ENCODE measurements at regions not wholly inside any gene's neighbourhood (a gene's known extent, or its start where the extent isn't known, plus 50 kb on each side); places are given as distances from the start of the nearest gene placed in this dataset. TPM values are rescaled to one million over a fixed set of nuclear protein-coding genes. Genes with fewer than 3 reads are reported as not detected.
"Not testable (repeated sequence)": the region's sequence is repeated elsewhere in the genome, so short reads cannot be mapped to it uniquely, and the experiment has no call there.

GRCh38 chr6:58358452-58358851, 1041.0 kb downstream of the PRIM2 start:
- H3K27me3 ChIP-seq (replicated peaks; ENCODE audit: insufficient read depth); H2AFZ ChIP-seq; H3K79me2 ChIP-seq (ENCODE audit: insufficient read depth); H3K4me1 ChIP-seq (ENCODE audit: insufficient read depth); H3K4me2 ChIP-seq (ENCODE audit: unreplicated experiment); H3K9me3 ChIP-seq (ENCODE audit: low read depth); H3K27ac ChIP-seq; H3K4me3 ChIP-seq; H3K9ac ChIP-seq; H3K36me3 ChIP-seq (ENCODE audit: low read depth); H3K9me2 ChIP-seq (ENCODE audit: insufficient read depth); H4K20me1 ChIP-seq (ENCODE audit: insufficient read depth); in situ Hi-C loops (cut with MboI); H3F3A ChIP-seq (ENCODE audit: insufficient read depth): not testable (repeated sequence)
- 29 to 65% methylated on average over 1 of the region's 1 CpG for WGBS, 2 experiments (ENCODE audit: low coverage in 1 of 2, low lambda C conversion rate in 2 of 2, missing lambda C conversion rate in 2 of 2)
- DNase-seq: peak; percentile 6

GRCh38 chr6:58365856-58366255, 1048.4 kb downstream of the PRIM2 start:
- H3K9me3 ChIP-seq (ENCODE audit: low read depth); H3K79me2 ChIP-seq (ENCODE audit: insufficient read depth); H3F3A ChIP-seq (ENCODE audit: insufficient read depth); H2AFZ ChIP-seq; DNase-seq; H3K9me2 ChIP-seq (ENCODE audit: insufficient read depth); H4K20me1 ChIP-seq (ENCODE audit: insufficient read depth); H3K4me1 ChIP-seq (ENCODE audit: insufficient read depth); in situ Hi-C loops (cut with MboI); H3K27ac ChIP-seq; H3K4me2 ChIP-seq (ENCODE audit: unreplicated experiment); H3K27me3 ChIP-seq (replicated peaks; ENCODE audit: insufficient read depth); H3K36me3 ChIP-seq (ENCODE audit: low read depth); H3K9ac ChIP-seq; H3K4me3 ChIP-seq: not testable (repeated sequence)
- 19 to 23% methylated on average over 3 of the region's 3 CpGs for WGBS, 2 experiments (ENCODE audit: low coverage in 1 of 2, low lambda C conversion rate in 2 of 2, missing lambda C conversion rate in 2 of 2)

- H3K27me3 ChIP-seq (replicated peaks; ENCODE audit: insufficient read depth); H3K27ac ChIP-seq; H2AFZ ChIP-seq; H3K4me1 ChIP-seq (ENCODE audit: insufficient read depth); DNase-seq; in situ Hi-C loops (cut with MboI); H3K9me2 ChIP-seq (ENCODE audit: insufficient read depth); H3K9me3 ChIP-seq (ENCODE audit: low read depth); H4K20me1 ChIP-seq (ENCODE audit: insufficient read depth); H3K79me2 ChIP-seq (ENCODE audit: insufficient read depth); H3K4me3 ChIP-seq; H3K9ac ChIP-seq; H3K36me3 ChIP-seq (ENCODE audit: low read depth); H3K4me2 ChIP-seq (ENCODE audit: unreplicated experiment); H3F3A ChIP-seq (ENCODE audit: insufficient read depth): not testable (repeated sequence)
- WGBS, 2 experiments (ENCODE audit: low coverage in 1 of 2, low lambda C conversion rate in 2 of 2, missing lambda C conversion rate in 2 of 2): 20 to 25% methylated on average over 2 of the region's 2 CpGs
Measured at GRCh38 chr6:58406659-58407058, 1089.2 kb downstream of the PRIM2 start.

GRCh38 chr6:58419321-58419720, 1101.9 kb downstream of the PRIM2 start:
- Histone ChIP-seq H3K4me1 (ENCODE audit: insufficient read depth) (no peaks in the 10 kb centered on the region), H3K79me2 (ENCODE audit: insufficient read depth) (no peaks in the 10 kb centered on the region), H3K36me3 (ENCODE audit: low read depth) (no peaks in the 10 kb centered on the region), H3K9me3 (ENCODE audit: low read depth) (peaks cover 3% of the 10 kb centered on the region), H3K4me3 (no peak overlapping the region), H3K9ac (no peak overlapping the region), H4K20me1 (ENCODE audit: insufficient read depth) (no peaks in the 10 kb centered on the region), H3K27ac (no peak overlapping the region), H3F3A (ENCODE audit: insufficient read depth) (no peaks in the 10 kb centered on the region), H3K27me3 (replicated peaks; ENCODE audit: insufficient read depth) (no peaks in the 10 kb centered on the region), H3K9me2 (ENCODE audit: insufficient read depth) (no peaks in the 10 kb centered on the region), H2AFZ (no peak overlapping the region), H3K4me2 (ENCODE audit: unreplicated experiment) (no peak overlapping the region)
- in situ Hi-C loops (cut with MboI): no loop called here
- no peak for TF ChIP-seq EZH2phosphoT487 (IDR thresholded peaks at IDR 0.05; ENCODE audit: insufficient read depth, low read depth)
- no peak for TF ChIP-seq EZH2 (IDR thresholded peaks at IDR 0.05; ENCODE audit: insufficient read depth, poor library complexity, severe bottlenecking)
- no peak for DNase-seq

Small RNA genes lying in the stretch of these regions (small RNA-seq; reads per million reads assigned to genes)
- not detected for gene AL603755.1 (ENCODE audit: low read depth, low replicate concordance)
